ENCODE measurements at regions not wholly inside any gene's neighbourhood (a gene's known extent, or its start where the extent isn't known, plus 50 kb on each side); places are given as distances from the start of the nearest gene placed in this dataset.

GRCh38 chr15:67892559-67893377, 52.9 kb upstream of the RNU6-1 start:
- WGBS (ENCODE audit: extremely low coverage, insufficient read length, low lambda C conversion rate): no CpG with 5 or more reads among the region's 2 CpGs
- H2AFZ ChIP-seq (ENCODE audit: low read length): no peak overlapping the region
- H3K23me2 ChIP-seq (ENCODE audit: insufficient read length, low read depth, low read length, poor library complexity, severe bottlenecking): no peaks in the 10 kb centered on the region
- no peak overlapping the region for H2BK20ac ChIP-seq (ENCODE audit: low read depth, low read length, poor library complexity, severe bottlenecking)
- H3K79me1 ChIP-seq (ENCODE audit: insufficient read depth, low read depth, low read length, poor library complexity, severe bottlenecking): no peaks in the 10 kb centered on the region
- H2BK15ac ChIP-seq (ENCODE audit: low read depth, low read length): no peak overlapping the region
- Mint-ChIP-seq H3K27ac (no peak overlapping the region), H3K9me3 (peaks cover 11 to 12% of the 10 kb centered on the region in 2 experiments; a peak in 4 of 5 replicates), H3K4me1 (peaks cover 4% of the 10 kb centered on the region in 2 experiments), H3K4me3 (no peak overlapping the region), H3K36me3 (ENCODE audit: insufficient read depth in 1 of 3, low read depth in 3 of 3) (peaks cover 0 to 12% (median 0%) of the 10 kb centered on the region in 3 experiments; a peak in 2 of 7 replicates), H3K27me3 (ENCODE audit: low read depth) (peaks cover 20% of the 10 kb centered on the region)
- H2BK120ac ChIP-seq (ENCODE audit: low read depth, low read length, poor library complexity, severe bottlenecking): no peak overlapping the region
- no peak overlapping the region for H3K18ac ChIP-seq (ENCODE audit: insufficient read length, low read depth, low read length)
- H3K27ac ChIP-seq (ENCODE audit: insufficient read length, low read depth, low read length): no peak overlapping the region
- H3K4me1 ChIP-seq (ENCODE audit: insufficient read depth, low read length): no peaks in the 10 kb centered on the region
- H3K9ac ChIP-seq (ENCODE audit: extremely low read depth, insufficient read length, low read length): no peak overlapping the region
- H2BK5ac ChIP-seq (ENCODE audit: insufficient read length, low read length): no peak overlapping the region
- no peak overlapping the region for H4K8ac ChIP-seq (replicated peaks; ENCODE audit: insufficient read length, low read depth, low read length)
- H2BK12ac ChIP-seq (ENCODE audit: insufficient read length, low read depth, low read length): no peak overlapping the region
- no peaks in the 10 kb centered on the region for H4K20me1 ChIP-seq (ENCODE audit: control insufficient read depth, insufficient read depth, insufficient read length)
- H4K91ac ChIP-seq (ENCODE audit: insufficient read length, low read depth, low read length): no peak overlapping the region
- H3K9me3 ChIP-seq (ENCODE audit: control insufficient read depth, low read depth, low read length): no peaks in the 10 kb centered on the region
- no peak overlapping the region for H3T11ph ChIP-seq (ENCODE audit: low read length)
- no peak overlapping the region for H3K23ac ChIP-seq (ENCODE audit: insufficient read length, low read depth, low read length)
- H3K14ac ChIP-seq (ENCODE audit: insufficient read depth, low read length): no peak overlapping the region
- no peak overlapping the region for H3K56ac ChIP-seq (ENCODE audit: insufficient read length, low read depth, low read length)
- no peak overlapping the region for H3K4ac ChIP-seq (ENCODE audit: low read depth, low read length)
- H3K4me2 ChIP-seq (ENCODE audit: insufficient read depth, insufficient read length, low read length): no peak overlapping the region
- TF ChIP-seq CTCF (conservative IDR thresholded peaks at IDR 0.05): no peak
- H4K5ac ChIP-seq (ENCODE audit: insufficient read length, low read depth, low read length): no peak overlapping the region
- H3K79me2 ChIP-seq (ENCODE audit: insufficient read depth, low read length): no peaks in the 10 kb centered on the region
- H2AK5ac ChIP-seq (ENCODE audit: insufficient read length, low read length): no peak overlapping the region
- no peaks in the 10 kb centered on the region for H3K27me3 ChIP-seq (ENCODE audit: insufficient read depth, low read length)
- no peak for DNase-seq
